ENCODE measurements at regions not wholly inside any gene's neighbourhood (a gene's known extent, or its start where the extent isn't known, plus 50 kb on each side); places are given as distances from the start of the nearest gene placed in this dataset.

GRCh38 chr6:96450082-96450769 is 71.4 kb upstream of the UFL1 start:
- Histone ChIP-seq H3K4me1 (no peaks in the 10 kb centered on the region), H3K4me2 (ENCODE audit: low read length) (no peak overlapping the region), H3K4me3 (ENCODE audit: low read depth, low read length) (no peak overlapping the region), H2AFZ (no peak overlapping the region), H3K9me3 (ENCODE audit: control insufficient read depth, low read length) (no peaks in the 10 kb centered on the region), H3K79me2 (no peaks in the 10 kb centered on the region), H3K27ac (no peak overlapping the region), H3K9ac (no peak overlapping the region), H3K36me3 (ENCODE audit: control insufficient read depth, insufficient read depth, low read length) (no peaks in the 10 kb centered on the region), H3K27me3 (ENCODE audit: control insufficient read depth, insufficient read depth, low read length) (no peaks in the 10 kb centered on the region)
- TF ChIP-seq CTCF (IDR thresholded peaks at IDR 0.05) = no peak

- Histone ChIP-seq H3K4me2 (ENCODE audit: low read length) (no peak overlapping the region), H2AFZ (no peak overlapping the region), H3K4me3 (ENCODE audit: low read depth, low read length) (no peak overlapping the region), H3K9ac (no peak overlapping the region), H3K27me3 (ENCODE audit: control insufficient read depth, insufficient read depth, low read length) (no peaks in the 10 kb centered on the region), H3K9me3 (ENCODE audit: control insufficient read depth, low read length) (no peaks in the 10 kb centered on the region), H3K4me1 (no peaks in the 10 kb centered on the region), H3K36me3 (ENCODE audit: control insufficient read depth, insufficient read depth, low read length) (no peaks in the 10 kb centered on the region), H3K79me2 (no peaks in the 10 kb centered on the region), H3K27ac (no peak overlapping the region)
- TF ChIP-seq CTCF (IDR thresholded peaks at IDR 0.05) = no peak
Measured at GRCh38 chr6:96450770-96451130, 70.9 kb upstream of the UFL1 start.

- no peaks in the 10 kb centered on the region for H3K4me1 ChIP-seq
- no peak overlapping the region for H3K9ac ChIP-seq
- TF ChIP-seq CTCF (IDR thresholded peaks at IDR 0.05) = no peak
- no peak overlapping the region for H3K27ac ChIP-seq
- no peak overlapping the region for H3K4me3 ChIP-seq (ENCODE audit: low read depth, low read length)
- H3K9me3 ChIP-seq (ENCODE audit: control insufficient read depth, low read length) = no peaks in the 10 kb centered on the region
- H2AFZ ChIP-seq = no peak overlapping the region
- no peaks in the 10 kb centered on the region for H3K79me2 ChIP-seq
- H3K4me2 ChIP-seq (ENCODE audit: low read length) = no peak overlapping the region
- no peaks in the 10 kb centered on the region for H3K36me3 ChIP-seq (ENCODE audit: control insufficient read depth, insufficient read depth, low read length)
- no peaks in the 10 kb centered on the region for H3K27me3 ChIP-seq (ENCODE audit: control insufficient read depth, insufficient read depth, low read length)
Measured at GRCh38 chr6:96458771-96459170, 62.8 kb upstream of the UFL1 start.

- H3K36me3 ChIP-seq (ENCODE audit: control insufficient read depth, insufficient read depth, low read length) = no peaks in the 10 kb centered on the region
- H3K9ac ChIP-seq = no peak overlapping the region
- H3K4me2 ChIP-seq (ENCODE audit: low read length) = no peak overlapping the region
- TF ChIP-seq CTCF (IDR thresholded peaks at IDR 0.05) = no peak
- H3K27ac ChIP-seq = no peak overlapping the region
- no peaks in the 10 kb centered on the region for H3K79me2 ChIP-seq
- no peak overlapping the region for H3K4me3 ChIP-seq (ENCODE audit: low read depth, low read length)
- no peaks in the 10 kb centered on the region for H3K4me1 ChIP-seq
- no peak overlapping the region for H2AFZ ChIP-seq
- no peaks in the 10 kb centered on the region for H3K27me3 ChIP-seq (ENCODE audit: control insufficient read depth, insufficient read depth, low read length)
- no peaks in the 10 kb centered on the region for H3K9me3 ChIP-seq (ENCODE audit: control insufficient read depth, low read length)
Measured at GRCh38 chr6:96460052-96460700, 61.4 kb upstream of the UFL1 start.
